ENCODE measurements at regions not wholly inside any gene's neighbourhood (a gene's known extent, or its start where the extent isn't known, plus 50 kb on each side); places are given as distances from the start of the nearest gene placed in this dataset.

GRCh38 chr3:154936196-154936595 lies 143.9 kb upstream of the MME start:
- Histone ChIP-seq H2BK15ac (ENCODE audit: low read length) (no peak overlapping the region), H2AFZ (ENCODE audit: low read length) (no peak overlapping the region), H3K9ac (ENCODE audit: low read depth, low read length, poor library complexity) (no peak overlapping the region), H3K27ac (replicated peaks; ENCODE audit: low read length) (no peak overlapping the region), H3K23ac (ENCODE audit: low read depth, low read length, poor library complexity) (no peak overlapping the region), H2BK12ac (ENCODE audit: low read length) (no peak overlapping the region), H3K4me1 (ENCODE audit: control insufficient read depth in 2 of 2, insufficient read depth in 1 of 2, low read depth in 1 of 2, low read length in 2 of 2) (no peaks in the 10 kb centered on the region), H3K4me3 (ENCODE audit: low read length in 2 of 2) (no peak overlapping the region), H3K18ac (ENCODE audit: low read length) (no peak overlapping the region), H3K36me3 (replicated peaks in 1 of 2; ENCODE audit: control insufficient read depth in 2 of 2, insufficient read depth in 2 of 2, low read length in 2 of 2) (no peaks in the 10 kb centered on the region), H2BK120ac (ENCODE audit: low read depth, low read length) (no peak overlapping the region), H3K27me3 (ENCODE audit: control insufficient read depth in 3 of 3, insufficient read depth in 3 of 3, low read depth in 1 of 3, low read length in 3 of 3) (no peaks in the 10 kb centered on the region), H2AK5ac (ENCODE audit: low read depth, low read length) (no peak overlapping the region), H3K4me2 (ENCODE audit: insufficient read depth, low read length, poor library complexity, severe bottlenecking) (no peak overlapping the region), H3K9me3 (replicated peaks in 1 of 2; ENCODE audit: control insufficient read depth in 2 of 2, insufficient read depth in 1 of 2, low read depth in 1 of 2, low read length in 2 of 2) (no peaks in the 10 kb centered on the region), H4K8ac (ENCODE audit: low read depth, low read length) (no peak overlapping the region), H4K91ac (ENCODE audit: low read depth, low read length, poor library complexity) (no peak overlapping the region), H2BK5ac (ENCODE audit: low read length) (no peak overlapping the region), H3K79me1 (ENCODE audit: low read depth, low read length) (no peaks in the 10 kb centered on the region), H3K4ac (ENCODE audit: low read length) (no peak overlapping the region), H3K14ac (ENCODE audit: low read length) (no peak overlapping the region)
- no peak for DNase-seq (ENCODE audit: low spot score)
- no CpG with 5 or more reads among the region's 4 CpGs for WGBS, 2 donors (ENCODE audit: extremely low coverage in 2 of 2, insufficient read length in 2 of 2, insufficient replicate concordance in 1 of 2)

- Histone ChIP-seq H3K23ac (ENCODE audit: low read depth, low read length, poor library complexity) (no peak overlapping the region), H3K9ac (ENCODE audit: low read depth, low read length, poor library complexity) (no peak overlapping the region), H2BK5ac (ENCODE audit: low read length) (no peak overlapping the region), H3K4me2 (ENCODE audit: insufficient read depth, low read length, poor library complexity, severe bottlenecking) (no peak overlapping the region), H3K4ac (ENCODE audit: low read length) (no peak overlapping the region), H3K36me3 (replicated peaks in 1 of 2; ENCODE audit: control insufficient read depth in 2 of 2, insufficient read depth in 2 of 2, low read length in 2 of 2) (no peaks in the 10 kb centered on the region), H3K4me1 (ENCODE audit: control insufficient read depth in 2 of 2, insufficient read depth in 1 of 2, low read depth in 1 of 2, low read length in 2 of 2) (no peaks in the 10 kb centered on the region), H2BK12ac (ENCODE audit: low read length) (no peak overlapping the region), H3K79me1 (ENCODE audit: low read depth, low read length) (no peaks in the 10 kb centered on the region), H2BK120ac (ENCODE audit: low read depth, low read length) (no peak overlapping the region), H2BK15ac (ENCODE audit: low read length) (no peak overlapping the region), H3K27me3 (ENCODE audit: control insufficient read depth in 3 of 3, insufficient read depth in 3 of 3, low read depth in 1 of 3, low read length in 3 of 3) (no peaks in the 10 kb centered on the region), H3K4me3 (ENCODE audit: low read length in 2 of 2) (no peak overlapping the region), H4K8ac (ENCODE audit: low read depth, low read length) (no peak overlapping the region), H2AK5ac (ENCODE audit: low read depth, low read length) (no peak overlapping the region), H3K18ac (ENCODE audit: low read length) (no peak overlapping the region), H3K27ac (replicated peaks; ENCODE audit: low read length) (no peak overlapping the region), H4K91ac (ENCODE audit: low read depth, low read length, poor library complexity) (no peak overlapping the region), H3K14ac (ENCODE audit: low read length) (no peak overlapping the region), H3K9me3 (replicated peaks in 1 of 2; ENCODE audit: control insufficient read depth in 2 of 2, insufficient read depth in 1 of 2, low read depth in 1 of 2, low read length in 2 of 2) (no peaks in the 10 kb centered on the region), H2AFZ (ENCODE audit: low read length) (no peak overlapping the region)
- DNase-seq (ENCODE audit: low spot score), result no peak
These were observed 146.5 kb upstream of the MME start for GRCh38 chr3:154933581-154933980.

GRCh38 chr3:154932633-154933032 lies 147.5 kb upstream of the MME start:
- H2AK5ac ChIP-seq (ENCODE audit: low read depth, low read length), result no peak overlapping the region

GRCh38 chr3:154931484-154931883 lies 148.6 kb upstream of the MME start:
- Histone ChIP-seq H4K91ac (ENCODE audit: low read depth, low read length, poor library complexity) (no peak overlapping the region), H3K4me3 (ENCODE audit: low read length in 2 of 2) (no peak overlapping the region)

More at GRCh38 chr3:154932633-154933032, 147.5 kb upstream of the MME start:
- Histone ChIP-seq H3K79me1 (ENCODE audit: low read depth, low read length) (no peaks in the 10 kb centered on the region), H3K9ac (ENCODE audit: low read depth, low read length, poor library complexity) (no peak overlapping the region), H3K9me3 (replicated peaks in 1 of 2; ENCODE audit: control insufficient read depth in 2 of 2, insufficient read depth in 1 of 2, low read depth in 1 of 2, low read length in 2 of 2) (no peaks in the 10 kb centered on the region), H2BK120ac (ENCODE audit: low read depth, low read length) (no peak overlapping the region), H3K4me2 (ENCODE audit: insufficient read depth, low read length, poor library complexity, severe bottlenecking) (no peak overlapping the region), H3K18ac (ENCODE audit: low read length) (no peak overlapping the region), H3K23ac (ENCODE audit: low read depth, low read length, poor library complexity) (no peak overlapping the region), H3K4me1 (ENCODE audit: control insufficient read depth in 2 of 2, insufficient read depth in 1 of 2, low read depth in 1 of 2, low read length in 2 of 2) (no peaks in the 10 kb centered on the region), H3K4me3 (ENCODE audit: low read length in 2 of 2) (no peak overlapping the region), H2AFZ (ENCODE audit: low read length) (no peak overlapping the region), H3K4ac (ENCODE audit: low read length) (no peak overlapping the region), H3K27ac (replicated peaks; ENCODE audit: low read length) (no peak overlapping the region), H2BK12ac (ENCODE audit: low read length) (no peak overlapping the region), H4K8ac (ENCODE audit: low read depth, low read length) (no peak overlapping the region), H3K14ac (ENCODE audit: low read length) (no peak overlapping the region), H3K27me3 (ENCODE audit: control insufficient read depth in 3 of 3, insufficient read depth in 3 of 3, low read depth in 1 of 3, low read length in 3 of 3) (no peaks in the 10 kb centered on the region), H4K91ac (ENCODE audit: low read depth, low read length, poor library complexity) (no peak overlapping the region), H3K36me3 (replicated peaks in 1 of 2; ENCODE audit: control insufficient read depth in 2 of 2, insufficient read depth in 2 of 2, low read length in 2 of 2) (no peaks in the 10 kb centered on the region), H2BK15ac (ENCODE audit: low read length) (no peak overlapping the region), H2BK5ac (ENCODE audit: low read length) (no peak overlapping the region)
- DNase-seq (ENCODE audit: low spot score), result no peak

More at GRCh38 chr3:154931484-154931883, 148.6 kb upstream of the MME start:
- H2BK5ac ChIP-seq (ENCODE audit: low read length), result no peak overlapping the region
- H3K9me3 ChIP-seq (replicated peaks in 1 of 2; ENCODE audit: control insufficient read depth in 2 of 2, insufficient read depth in 1 of 2, low read depth in 1 of 2, low read length in 2 of 2), result no peaks in the 10 kb centered on the region
- no peaks in the 10 kb centered on the region for H3K27me3 ChIP-seq (ENCODE audit: control insufficient read depth in 3 of 3, insufficient read depth in 3 of 3, low read depth in 1 of 3, low read length in 3 of 3)
- H3K18ac ChIP-seq (ENCODE audit: low read length), result no peak overlapping the region
- H2BK12ac ChIP-seq (ENCODE audit: low read length), result no peak overlapping the region
- no peak overlapping the region for H3K9ac ChIP-seq (ENCODE audit: low read depth, low read length, poor library complexity)
- no peak overlapping the region for H2BK15ac ChIP-seq (ENCODE audit: low read length)
- H3K14ac ChIP-seq (ENCODE audit: low read length), result no peak overlapping the region
- no peak overlapping the region for H4K8ac ChIP-seq (ENCODE audit: low read depth, low read length)
- WGBS, 2 donors (ENCODE audit: extremely low coverage in 2 of 2, insufficient read length in 2 of 2, insufficient replicate concordance in 1 of 2), result no CpG with 5 or more reads among the region's 1 CpG
- H3K4me2 ChIP-seq (ENCODE audit: insufficient read depth, low read length, poor library complexity, severe bottlenecking), result no peak overlapping the region
- no peak for DNase-seq (ENCODE audit: low spot score)
- H2AK5ac ChIP-seq (ENCODE audit: low read depth, low read length), result no peak overlapping the region
- H3K36me3 ChIP-seq (replicated peaks in 1 of 2; ENCODE audit: control insufficient read depth in 2 of 2, insufficient read depth in 2 of 2, low read length in 2 of 2), result no peaks in the 10 kb centered on the region
- no peaks in the 10 kb centered on the region for H3K4me1 ChIP-seq (ENCODE audit: control insufficient read depth in 2 of 2, insufficient read depth in 1 of 2, low read depth in 1 of 2, low read length in 2 of 2)
- H3K79me1 ChIP-seq (ENCODE audit: low read depth, low read length), result no peaks in the 10 kb centered on the region
- no peak overlapping the region for H2BK120ac ChIP-seq (ENCODE audit: low read depth, low read length)
- no peak overlapping the region for H2AFZ ChIP-seq (ENCODE audit: low read length)
- no peak overlapping the region for H3K4ac ChIP-seq (ENCODE audit: low read length)
- H3K27ac ChIP-seq (replicated peaks; ENCODE audit: low read length), result no peak overlapping the region
- H3K23ac ChIP-seq (ENCODE audit: low read depth, low read length, poor library complexity), result no peak overlapping the region
